ENCODE measurements at regions not wholly inside any gene's neighbourhood (a gene's known extent, or its start where the extent isn't known, plus 50 kb on each side); places are given as distances from the start of the nearest gene placed in this dataset.
"Not testable (repeated sequence)": the region's sequence is repeated elsewhere in the genome, so short reads cannot be mapped to it uniquely, and the experiment has no call there.

- TF ChIP-seq POLR2A (IDR thresholded peaks at IDR 0.05; ENCODE audit: low read depth) (no peak), EP300 (IDR thresholded peaks at IDR 0.05) (no peak), POLR2AphosphoS5 (IDR thresholded peaks at IDR 0.05) (no peak), CTCF (IDR thresholded peaks at IDR 0.05) (no peak)
- intact Hi-C loops (cut with DNase I): no loop called here
- H3K27me3 ChIP-seq: no peaks in the 10 kb centered on the region
- no peaks in the 10 kb centered on the region for H3K4me1 ChIP-seq
- WGBS: 82% methylated on average over 8 of the region's 8 CpGs
- no peak for DNase-seq (ENCODE audit: extremely low spot score)
- no peak overlapping the region for H3K27ac ChIP-seq (replicated peaks in 1 of 4)
- peaks cover 0 to 3% (median 0%) of the 10 kb centered on the region in 4 donors for H3K9me3 ChIP-seq
- H3K36me3 ChIP-seq: no peaks in the 10 kb centered on the region
- no peak overlapping the region for H3K4me3 ChIP-seq
These were observed 57.7 kb upstream of the AADACL2 start for GRCh38 chr3:151675858-151676615.

GRCh38 chr3:151673974-151674373 is 59.8 kb upstream of the AADACL2 start:
- no peaks in the 10 kb centered on the region for H3K4me1 ChIP-seq
- intact Hi-C loops (cut with DNase I): no loop called here
- no peaks in the 10 kb centered on the region for H3K27me3 ChIP-seq
- no peak overlapping the region for H3K27ac ChIP-seq (replicated peaks in 1 of 4)
- 42% methylated on average over 1 of the region's 1 CpG for WGBS
- DNase-seq (ENCODE audit: extremely low spot score): no peak
- no peaks in the 10 kb centered on the region for H3K36me3 ChIP-seq
- peaks cover 0 to 15% (median 2%) of the 10 kb centered on the region in 4 donors for H3K9me3 ChIP-seq
- no peak overlapping the region for H3K4me3 ChIP-seq
- no peak for TF ChIP-seq POLR2A (IDR thresholded peaks at IDR 0.05; ENCODE audit: low read depth)

- intact Hi-C loops (cut with DNase I): loop anchor here (10.0 kb wide), 1 partner anchor 203 kb away; the partner anchor contains the start of gene IGSF10
- not testable (repeated sequence) for H3K4me3 ChIP-seq; H3K4me1 ChIP-seq; H3K27me3 ChIP-seq; DNase-seq (ENCODE audit: extremely low spot score); H3K36me3 ChIP-seq; H3K27ac ChIP-seq (replicated peaks in 1 of 4)
- WGBS: 79% methylated on average over 3 of the region's 3 CpGs
- peaks cover 0 to 15% (median 2%) of the 10 kb centered on the region in 4 donors for H3K9me3 ChIP-seq
These were observed 66.0 kb upstream of the AADACL2 start for GRCh38 chr3:151667762-151668161.

GRCh38 chr3:151660885-151661284 is 72.8 kb upstream of the AADACL2 start:
- no peak overlapping the region for H3K27ac ChIP-seq (replicated peaks in 1 of 4)
- intact Hi-C loops (cut with DNase I): loop anchor here (10.0 kb wide), 1 partner anchor 196 kb away; the partner anchor contains the start of gene IGSF10
- H3K36me3 ChIP-seq: no peaks in the 10 kb centered on the region
- no peaks in the 10 kb centered on the region for H3K9me3 ChIP-seq
- no peak overlapping the region for H3K4me3 ChIP-seq
- 68% methylated on average over 4 of the region's 4 CpGs for WGBS
- no peaks in the 10 kb centered on the region for H3K4me1 ChIP-seq
- H3K27me3 ChIP-seq: no peaks in the 10 kb centered on the region
- peak in 1 of 3 experiments; percentile 14 for TF ChIP-seq CTCF (IDR thresholded peaks at IDR 0.05)
- no peak for TF ChIP-seq POLR2AphosphoS5 (IDR thresholded peaks at IDR 0.05)
- TF ChIP-seq EP300 (IDR thresholded peaks at IDR 0.05): no peak
- no peak for TF ChIP-seq POLR2A (IDR thresholded peaks at IDR 0.05; ENCODE audit: low read depth)
- no peak for DNase-seq (ENCODE audit: extremely low spot score)

- Histone ChIP-seq H3K36me3 (no peaks in the 10 kb centered on the region), H3K27me3 (no peaks in the 10 kb centered on the region), H3K4me3 (no peak overlapping the region), H3K4me1 (no peaks in the 10 kb centered on the region), H3K9me3 (no peaks in the 10 kb centered on the region), H3K27ac (replicated peaks in 1 of 4) (no peak overlapping the region)
- TF ChIP-seq POLR2AphosphoS5 (IDR thresholded peaks at IDR 0.05) (no peak), EP300 (IDR thresholded peaks at IDR 0.05) (no peak), CTCF (IDR thresholded peaks at IDR 0.05) (no peak), POLR2A (IDR thresholded peaks at IDR 0.05; ENCODE audit: low read depth) (no peak)
- no peak for DNase-seq (ENCODE audit: extremely low spot score)
- intact Hi-C loops (cut with DNase I): no loop called here
These were observed 88.7 kb upstream of the AADACL2 start for GRCh38 chr3:151644986-151645385.
